HG02973 (cell line): ENCODE measurements at regions not wholly inside any gene's neighbourhood (a gene's known extent, or its start where the extent isn't known, plus 50 kb on each side); places are given as distances from the start of the nearest gene placed in this dataset.
A peak's percentile ranks its signal among the peaks of the same experiment; 100 is the strongest.

ENCODE experiments used
- ATAC-seq: cut with Tn5 transposase; IDR thresholded peaks from one replicate; pipeline ENCODE4 v1.9.1; 2021; ENCODE audit warnings: moderate library complexity; ENCODE audit not compliant: unreplicated experiment

DNA sequence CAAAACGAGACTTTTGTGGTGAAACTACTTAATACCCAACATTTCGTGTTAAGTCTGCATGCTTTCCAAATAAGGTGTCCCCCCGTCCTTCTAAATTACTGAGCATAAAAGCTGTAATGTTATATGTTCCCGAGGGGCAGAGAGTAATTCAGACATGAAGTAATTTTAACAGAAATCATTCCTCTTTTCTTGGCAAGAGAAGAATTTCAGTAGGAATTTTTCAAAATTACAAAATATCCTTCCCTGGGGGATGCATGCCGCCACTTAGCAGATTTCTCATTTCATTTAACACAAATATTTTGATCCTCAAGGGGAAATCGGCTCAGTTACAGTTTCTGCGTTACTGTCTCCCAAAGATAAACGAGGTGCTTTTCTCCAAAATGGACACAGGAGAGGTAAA lies 213.2 kb upstream of the RHOBTB1 start:
- no peak for ATAC-seq

DNA sequence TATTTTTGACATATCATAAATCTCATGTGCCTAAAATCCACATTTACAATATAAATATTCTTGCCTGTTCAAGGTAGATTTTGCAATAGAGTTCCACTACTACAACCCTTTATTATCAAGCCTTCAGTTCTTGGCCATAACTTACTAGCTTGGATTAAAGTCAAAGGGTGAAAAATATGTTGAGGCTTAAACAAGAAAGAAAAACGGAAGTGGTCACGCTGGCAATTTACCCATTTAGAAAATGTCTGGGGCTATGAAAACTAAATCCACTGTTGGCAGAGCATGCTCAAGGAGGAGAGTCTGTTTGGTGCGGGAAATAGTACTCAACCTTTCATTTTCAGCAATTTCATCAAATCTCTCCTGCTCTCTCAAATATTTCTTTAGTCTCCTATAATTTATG lies 209.8 kb upstream of the RHOBTB1 start:
- no peak for ATAC-seq

DNA sequence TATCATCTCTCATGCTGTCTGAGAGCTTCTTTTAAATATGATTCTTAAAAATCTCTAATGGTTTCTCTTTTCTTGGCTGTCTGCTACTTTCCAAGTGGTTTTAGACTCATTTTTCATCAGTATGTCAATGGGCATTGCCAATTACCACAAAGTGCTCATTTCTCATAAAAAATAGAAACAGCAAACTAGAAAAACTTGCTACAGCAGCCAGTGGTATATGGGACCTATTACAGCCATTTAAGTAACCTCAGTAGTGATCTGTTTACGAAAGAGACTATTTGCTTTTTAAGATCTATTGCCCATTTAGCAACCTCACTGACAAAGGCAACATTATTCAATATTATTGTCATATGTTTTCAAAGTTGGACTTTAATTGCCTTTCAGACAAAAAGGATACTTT lies 207.1 kb upstream of the RHOBTB1 start:
- no peak for ATAC-seq

- ATAC-seq, result no peak
These were observed 204.5 kb upstream of the RHOBTB1 start for GRCh38 chr10:61148451-61148850.

DNA sequence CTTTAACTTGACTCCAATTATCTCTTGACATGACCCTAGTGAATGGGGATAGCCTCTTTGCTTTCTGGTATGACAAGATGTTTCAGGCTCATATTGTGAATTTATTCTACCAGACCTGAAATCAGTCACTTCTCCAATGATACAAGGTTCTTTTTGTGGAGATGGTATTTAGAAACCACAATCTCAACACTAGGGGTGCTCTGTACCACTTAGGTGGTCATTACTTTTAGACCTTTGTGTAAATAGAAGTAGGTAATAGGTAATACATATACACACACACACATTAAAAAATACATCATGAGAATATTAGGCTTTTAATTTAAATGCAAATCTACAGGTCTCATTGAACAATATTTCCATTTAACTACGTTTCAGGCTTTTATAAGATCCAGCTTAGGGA lies 199.0 kb upstream of the RHOBTB1 start:
- ATAC-seq, result no peak

DNA sequence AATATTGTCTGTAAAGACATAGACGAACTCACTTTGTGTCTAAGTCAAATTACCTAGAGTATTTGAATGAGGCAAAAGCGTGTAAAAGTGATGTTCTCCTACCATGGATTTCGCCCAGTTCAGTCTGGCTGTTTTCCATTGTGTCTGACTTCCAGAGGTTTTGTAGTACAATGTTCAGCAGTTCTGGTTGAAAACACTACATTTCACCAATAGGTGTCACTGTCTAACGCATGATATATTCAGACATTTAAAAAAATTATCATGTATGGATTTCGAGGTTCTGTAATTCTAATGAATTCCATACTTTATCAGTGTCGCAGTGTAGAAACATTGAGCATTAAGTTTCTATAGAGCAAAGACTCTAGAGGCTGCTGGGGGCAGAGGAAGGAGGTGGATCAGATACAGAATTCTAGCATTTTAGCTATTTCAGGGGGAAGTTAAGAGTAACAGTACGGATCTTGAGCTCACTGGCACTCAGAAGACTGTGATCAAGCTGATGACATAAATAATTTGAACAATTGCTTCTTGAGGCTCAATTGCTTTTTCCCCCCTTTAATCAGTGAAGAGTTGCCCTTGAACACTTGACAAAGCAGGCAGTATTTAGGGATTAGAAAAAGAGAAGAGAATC lies 196.9 kb upstream of the RHOBTB1 start:
- ATAC-seq, result peak; percentile 53

DNA sequence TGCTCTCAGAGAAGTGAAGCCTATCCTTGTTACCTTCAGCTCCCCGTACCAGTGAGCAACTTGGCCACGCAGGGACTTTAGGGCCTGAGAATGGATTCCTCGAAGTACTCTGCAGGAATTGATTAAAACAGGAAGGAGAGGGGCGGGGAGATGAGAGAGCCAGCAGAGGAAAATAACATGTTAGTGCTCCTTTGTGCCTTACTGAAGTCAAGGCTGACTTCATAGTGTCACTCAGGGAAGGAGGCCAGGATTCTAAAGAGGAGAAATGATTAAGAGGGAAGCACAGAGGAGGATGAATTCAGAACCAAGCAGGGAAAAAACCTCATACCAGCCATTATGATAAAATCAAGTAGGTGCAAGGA lies 195.6 kb upstream of the RHOBTB1 start:
- ATAC-seq, result no peak

GRCh38 chr10:61138708-61139591 lies 195.0 kb upstream of the RHOBTB1 start:
- no peak for ATAC-seq

- no peak for ATAC-seq
These were observed 192.2 kb upstream of the RHOBTB1 start for GRCh38 chr10:61136139-61136538.

DNA sequence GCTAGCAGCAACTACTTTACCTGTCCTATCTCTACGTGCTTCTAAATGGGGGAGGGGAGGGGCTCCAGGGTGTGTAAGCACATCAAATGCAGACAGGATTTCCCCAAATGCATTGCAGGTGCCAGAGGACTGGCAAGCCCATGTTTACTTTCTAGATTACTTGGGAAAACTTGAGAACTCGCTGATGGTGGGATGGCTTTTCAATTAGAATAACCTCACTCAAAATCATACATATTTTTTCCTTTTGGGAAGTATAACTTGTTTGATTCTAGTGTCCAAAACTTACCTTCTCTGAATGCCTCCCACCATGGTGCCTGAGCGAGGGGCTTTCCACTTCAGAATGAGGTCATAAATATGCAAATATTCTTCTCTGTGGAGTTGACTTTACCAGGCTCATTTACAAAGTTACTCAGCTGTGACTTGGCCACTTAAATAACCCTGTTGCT lies 191.3 kb upstream of the RHOBTB1 start:
- ATAC-seq, result peak; percentile 96

DNA sequence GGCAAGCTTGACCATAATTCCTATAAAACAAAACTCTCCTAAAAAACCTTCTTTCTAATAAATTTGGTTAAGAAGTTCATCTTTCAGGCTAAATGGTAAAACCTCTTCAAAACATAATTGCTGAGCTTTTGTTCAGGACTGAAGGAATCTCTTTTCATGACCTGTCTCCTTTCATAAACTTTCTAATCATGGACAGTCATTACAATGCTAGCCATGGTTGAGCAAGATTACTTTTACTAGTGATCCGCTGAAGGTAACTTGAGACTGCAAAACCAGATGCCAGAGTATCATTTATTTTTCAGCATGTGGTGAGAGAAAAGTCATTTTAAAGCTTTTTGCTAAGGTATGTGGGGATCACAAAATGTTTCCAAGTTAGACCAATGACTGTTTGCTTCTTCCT lies 186.4 kb upstream of the RHOBTB1 start:
- ATAC-seq, result no peak

GRCh38 chr10:61128196-61128595 lies 184.2 kb upstream of the RHOBTB1 start:
- no peak for ATAC-seq

DNA sequence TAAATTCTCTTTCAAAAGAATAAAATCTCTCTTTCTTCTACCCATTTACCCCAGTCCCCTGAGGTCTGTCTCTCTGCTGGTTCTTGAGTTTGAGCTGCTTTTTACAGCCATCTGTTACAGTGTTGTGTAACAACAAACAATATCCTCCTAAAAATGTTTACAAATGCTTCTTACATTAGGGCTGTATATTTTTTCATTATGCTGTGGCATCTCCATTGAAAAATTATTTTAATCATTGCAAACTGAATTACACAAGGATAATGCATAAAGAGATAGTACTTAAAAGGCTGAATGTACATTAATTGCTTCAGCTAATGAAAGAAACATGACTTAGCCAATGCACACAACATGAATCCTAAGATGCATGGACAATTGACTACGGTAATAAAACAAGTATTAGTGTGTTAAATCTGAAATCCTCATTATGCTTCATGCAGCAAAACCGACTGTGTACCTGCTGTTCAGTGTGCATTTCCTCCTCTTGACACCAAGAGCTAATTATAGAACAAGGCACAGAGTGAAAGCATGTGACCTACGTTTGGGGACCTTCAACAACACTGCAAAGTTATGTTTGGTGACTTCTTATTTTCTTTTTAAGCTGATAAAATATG lies 181.7 kb upstream of the RHOBTB1 start:
- no peak for ATAC-seq

GRCh38 chr10:61124756-61125530 lies 181.0 kb upstream of the RHOBTB1 start:
- no peak for ATAC-seq

DNA sequence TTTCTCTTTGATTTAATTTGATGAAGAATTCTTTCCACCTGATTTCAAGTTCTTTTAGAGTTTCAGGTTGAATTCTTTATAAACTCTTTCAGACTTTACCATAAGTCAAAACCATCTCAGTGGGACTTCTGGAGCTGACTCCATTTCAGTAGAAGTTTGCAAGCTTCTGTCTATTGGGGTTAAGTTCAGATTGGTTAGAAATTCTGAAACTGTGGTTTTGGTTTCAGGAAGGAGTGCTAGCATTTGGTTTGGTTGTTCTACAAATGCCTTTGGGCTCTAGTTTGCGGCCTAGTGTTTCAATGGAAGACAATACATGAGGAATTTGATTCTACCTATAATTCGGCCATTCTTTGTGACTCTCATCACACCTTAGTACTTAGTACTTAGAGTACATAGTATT lies 176.8 kb upstream of the RHOBTB1 start:
- peak; percentile 75 for ATAC-seq

DNA sequence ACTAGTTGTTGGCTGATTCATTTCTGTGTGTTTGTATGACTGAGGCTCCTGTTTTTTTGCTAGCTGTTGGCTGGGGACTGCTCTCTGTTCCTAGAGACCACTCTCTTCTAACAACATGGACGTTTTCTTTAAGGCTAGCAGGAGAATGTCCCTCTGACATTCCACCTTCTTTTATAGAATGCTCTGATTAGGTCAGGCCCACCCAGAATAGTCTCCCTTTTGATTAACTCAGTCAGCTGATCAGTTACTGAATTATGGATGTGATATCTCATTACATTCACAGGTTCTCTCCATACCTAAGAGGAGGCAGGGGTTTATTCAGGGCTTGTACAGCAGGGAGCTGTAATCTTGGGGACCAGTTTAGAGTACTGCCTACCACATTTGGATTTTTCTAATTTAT lies 175.6 kb upstream of the RHOBTB1 start:
- no peak for ATAC-seq

DNA sequence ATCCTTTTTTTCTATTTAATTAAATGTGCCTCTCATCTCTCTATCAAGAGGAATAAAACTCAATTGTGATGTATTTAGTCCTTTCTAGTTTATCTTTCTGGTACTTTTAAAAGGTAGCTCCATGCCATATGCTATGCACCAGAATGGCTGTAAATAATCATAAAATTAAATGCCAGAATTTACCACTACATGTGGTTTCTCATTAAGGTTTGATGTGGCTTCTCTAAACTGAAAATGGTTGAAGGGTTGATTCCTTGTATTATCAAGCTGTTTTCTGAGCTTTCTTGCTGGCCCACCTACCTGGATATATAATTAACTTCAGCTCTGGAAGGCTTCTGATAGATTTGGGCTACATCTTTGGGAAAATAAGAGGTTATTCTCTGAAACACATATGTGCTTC lies 171.9 kb upstream of the RHOBTB1 start:
- no peak for ATAC-seq

GRCh38 chr10:61112771-61113170 lies 168.8 kb upstream of the RHOBTB1 start:
- no peak for ATAC-seq

DNA sequence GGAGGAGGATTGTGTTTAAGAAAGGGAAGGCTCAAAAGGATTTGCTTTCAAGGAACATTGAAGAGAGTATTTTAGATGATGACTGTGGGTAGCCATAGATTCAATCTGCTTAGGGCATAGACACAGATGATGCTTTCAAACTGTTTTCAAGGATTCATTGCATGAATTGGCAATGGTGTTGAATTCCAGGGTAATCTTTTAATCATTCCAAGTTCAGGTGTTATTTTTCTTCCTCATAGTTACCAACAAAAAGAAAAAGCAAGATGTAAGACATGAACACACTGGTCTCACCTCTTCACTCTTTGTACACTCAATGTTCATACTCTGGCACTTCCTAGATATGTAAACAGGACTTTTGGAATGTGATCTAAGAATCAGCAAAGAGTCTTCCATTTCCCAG lies 167.0 kb upstream of the RHOBTB1 start:
- no peak for ATAC-seq

GRCh38 chr10:61110188-61110844 lies 166.3 kb upstream of the RHOBTB1 start:
- no peak for ATAC-seq

- ATAC-seq, result no peak
These were observed 164.9 kb upstream of the RHOBTB1 start for GRCh38 chr10:61108915-61109314.
